ENCODE measurements at regions not wholly inside any gene's neighbourhood (a gene's known extent, or its start where the extent isn't known, plus 50 kb on each side); places are given as distances from the start of the nearest gene placed in this dataset.
"Not testable (repeated sequence)": the region's sequence is repeated elsewhere in the genome, so short reads cannot be mapped to it uniquely, and the experiment has no call there.

DNA sequence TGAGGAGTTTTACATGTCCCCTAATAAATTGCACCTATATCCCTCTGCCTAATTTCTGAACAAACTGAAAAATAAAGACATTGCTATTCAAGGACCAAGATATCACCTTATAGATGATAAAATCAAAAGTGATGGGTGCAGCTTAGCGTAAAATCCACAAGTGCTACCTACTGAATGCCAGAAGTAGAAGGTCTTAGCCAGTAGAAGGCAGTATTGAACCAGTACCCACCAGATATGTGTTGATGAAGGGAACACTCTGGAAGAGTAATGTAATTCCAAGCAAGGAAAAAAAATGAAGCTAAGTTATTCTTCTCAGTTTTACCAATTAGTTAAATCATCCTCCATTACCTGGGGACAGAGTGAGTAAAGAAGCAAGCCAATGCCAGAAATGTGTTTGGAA, 516.6 kb upstream of the TGIF2LX start:
- not testable (repeated sequence) for TF ChIP-seq EZH2phosphoT487 (IDR thresholded peaks at IDR 0.05; ENCODE audit: borderline replicate concordance, low read length)
- TF ChIP-seq, protein P1, sequence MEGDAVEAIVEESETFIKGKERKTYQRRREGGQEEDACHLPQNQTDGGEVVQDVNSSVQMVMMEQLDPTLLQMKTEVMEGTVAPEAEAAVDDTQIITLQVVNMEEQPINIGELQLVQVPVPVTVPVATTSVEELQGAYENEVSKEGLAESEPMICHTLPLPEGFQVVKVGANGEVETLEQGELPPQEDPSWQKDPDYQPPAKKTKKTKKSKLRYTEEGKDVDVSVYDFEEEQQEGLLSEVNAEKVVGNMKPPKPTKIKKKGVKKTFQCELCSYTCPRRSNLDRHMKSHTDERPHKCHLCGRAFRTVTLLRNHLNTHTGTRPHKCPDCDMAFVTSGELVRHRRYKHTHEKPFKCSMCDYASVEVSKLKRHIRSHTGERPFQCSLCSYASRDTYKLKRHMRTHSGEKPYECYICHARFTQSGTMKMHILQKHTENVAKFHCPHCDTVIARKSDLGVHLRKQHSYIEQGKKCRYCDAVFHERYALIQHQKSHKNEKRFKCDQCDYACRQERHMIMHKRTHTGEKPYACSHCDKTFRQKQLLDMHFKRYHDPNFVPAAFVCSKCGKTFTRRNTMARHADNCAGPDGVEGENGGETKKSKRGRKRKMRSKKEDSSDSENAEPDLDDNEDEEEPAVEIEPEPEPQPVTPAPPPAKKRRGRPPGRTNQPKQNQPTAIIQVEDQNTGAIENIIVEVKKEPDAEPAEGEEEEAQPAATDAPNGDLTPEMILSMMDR (conservative IDR thresholded peaks at IDR 0.05; ENCODE audit: low read depth, low read length) = not testable (repeated sequence)

Data from PC-3 (cell line).